A549 (cell line): ENCODE measurements at regions not wholly inside any gene's neighbourhood (a gene's known extent, or its start where the extent isn't known, plus 50 kb on each side); places are given as distances from the start of the nearest gene placed in this dataset.

Source experiments
- ATAC-seq, 2 experiments: fragments of 200-7000 bp in 1 of 2; fragments of >200 bp in 1 of 2; cut with Nextera tagmentation in 1 of 2; cut with Tn5 transposase in 1 of 2; 3 replicates each; pipeline versions ENCODE4 v1.8.0 to v1.9.1; 2018 to 2020; ENCODE audit warnings: mild to moderate bottlenecking in 1 of 2, moderate library complexity in 1 of 2
- CTCF ChIA-PET: fragments of 300-600 bp; sonication (Branson Sonifier 250); formaldehyde crosslinking; extraction: SDS; loops from one replicate; lab custom pipeline; 2021; ENCODE audit warnings: antibody characterized with exemption, inconsistent platforms; lab: Yijun Ruan, JAX
- POLR2A ChIA-PET: fragments of 350-600 bp; formaldehyde crosslinking; extraction: SDS; loops from one replicate; lab custom pipeline; 2021; ENCODE audit warnings: antibody characterized with exemption, inconsistent platforms; lab: Yijun Ruan, JAX
- DNase-seq, 2 experiments: peaks; one replicate each; pipeline versions ENCODE4 v3.0.0 to v3.0.0-alpha.2; 2011 to 2016; ENCODE audit warnings: low read depth in 1 of 2, low spot score in 1 of 2
- FAIRE-seq: peaks from 2 replicates; lab custom pipeline; 2011; peaks lifted over from hg19 to GRCh38; lab: Jason Lieb, UNC
- H3K27ac ChIP-seq, 2 experiments: fragments of >200 bp; sonication (Bioruptor Twin); formaldehyde crosslinking; 3 replicates each; pipeline ENCODE4 v1.5.1; 2016 to 2017
- H3K4me1 ChIP-seq: fragments of >200 bp; sonication (Bioruptor Twin); formaldehyde crosslinking; 3 replicates; pipeline ENCODE4 v1.6.1; 2016
- H3K4me2 ChIP-seq: fragments of >200 bp; sonication (Bioruptor Twin); formaldehyde crosslinking; 3 replicates; pipeline ENCODE4 v1.6.1; 2016
- H3K4me3 ChIP-seq: fragments of >200 bp; sonication (Bioruptor Twin); formaldehyde crosslinking; 3 replicates; pipeline ENCODE4 v1.5.1; 2016
- H3K9me3 ChIP-seq: fragments of >200 bp; sonication (Bioruptor Twin); formaldehyde crosslinking; 3 replicates; pipeline ENCODE4 v1.6.1; 2016
- BHLHE40 ChIP-seq: IDR thresholded peaks from 2 replicates; pipeline ENCODE4 v1.6.1; 2012; ENCODE audit warnings: low read depth, low read length, inconsistent platforms
- CBX2 ChIP-seq: fragments of 200-600 bp; sonication (generic); IDR thresholded peaks from 2 replicates; pipeline ENCODE4 v1.6.1; 2016; ENCODE audit warnings: low read depth, mild to moderate bottlenecking, borderline replicate concordance
- CHD4 ChIP-seq: fragments of 200-600 bp; sonication (generic); IDR thresholded peaks from 2 replicates; pipeline ENCODE4 v1.6.1; 2016; ENCODE audit warnings: antibody characterized with exemption, mild to moderate bottlenecking, borderline replicate concordance
- CTCF ChIP-seq: fragments of >200 bp; sonication (Bioruptor Twin); formaldehyde crosslinking; IDR thresholded peaks from 3 replicates; pipeline ENCODE4 v1.5.1; 2016
- EHMT2 ChIP-seq: fragments of 200-600 bp; sonication (generic); IDR thresholded peaks from 2 replicates; pipeline ENCODE4 v1.6.1; 2016; ENCODE audit warnings: antibody characterized with exemption, low read depth, mild to moderate bottlenecking, moderate library complexity
- FOSB ChIP-seq: fragments of 250-450 bp; sonication (Bioruptor Pico); IDR thresholded peaks from 2 replicates; pipeline ENCODE4 v1.5.0; 2020; ENCODE audit warnings: mild to moderate bottlenecking, moderate library complexity
- FOSL2 ChIP-seq, 2 experiments: fragments of 450-650 bp in 1 of 2; fragments of >200 bp in 1 of 2; sonication (Bioruptor Twin) in 1 of 2; formaldehyde crosslinking; IDR thresholded peaks; 2 replicates each; pipeline versions ENCODE4 v1.5.0 to v1.6.1; 2016 to 2020; ENCODE audit warnings: mild to moderate bottlenecking in 1 of 2, moderate library complexity in 1 of 2
- GATA3 ChIP-seq: IDR thresholded peaks from 2 replicates; pipeline ENCODE4 v1.6.1; 2012; ENCODE audit warnings: borderline replicate concordance
- HES2 ChIP-seq: fragments of >200 bp; sonication (Bioruptor Twin); formaldehyde crosslinking; IDR thresholded peaks from 2 replicates; pipeline ENCODE4 v1.6.1; 2016
- HEYL ChIP-seq: fragments of 250-450 bp; sonication (Bioruptor Pico); IDR thresholded peaks from 2 replicates; pipeline ENCODE4 v1.8.0; 2021; ENCODE audit warnings: mild to moderate bottlenecking, moderate library complexity
- HOXB5 ChIP-seq: fragments of 250-450 bp; sonication (Bioruptor Pico); IDR thresholded peaks from 2 replicates; pipeline ENCODE4 v1.5.0; 2020; ENCODE audit warnings: mild to moderate bottlenecking, moderate library complexity
- MAFK ChIP-seq: fragments of 450-650 bp; IDR thresholded peaks from 2 replicates; pipeline ENCODE4 v1.6.1; 2014; ENCODE audit not compliant: partially characterized antibody
- MYC ChIP-seq: IDR thresholded peaks from 2 replicates; pipeline ENCODE4 v1.6.1; 2012; ENCODE audit warnings: mild to moderate bottlenecking, inconsistent platforms, low read length, improper control_type of control experiment, borderline replicate concordance
- NPAS2 ChIP-seq: fragments of 250-450 bp; sonication (Bioruptor Pico); IDR thresholded peaks from 2 replicates; pipeline ENCODE4 v1.8.0; 2022; ENCODE audit warnings: mild to moderate bottlenecking, moderate library complexity, borderline replicate concordance
- NR3C1 ChIP-seq: fragments of >200 bp; sonication (Bioruptor Twin); formaldehyde crosslinking; IDR thresholded peaks from 3 replicates; pipeline ENCODE4 v1.6.1; 2017
- PBX3 ChIP-seq: IDR thresholded peaks from 2 replicates; pipeline ENCODE4 v1.6.1; 2012
- PHF8 ChIP-seq: fragments of 200-600 bp; sonication (generic); IDR thresholded peaks from 2 replicates; pipeline ENCODE4 v1.6.1; 2016; ENCODE audit warnings: low read depth, mild to moderate bottlenecking, antibody characterized with exemption, moderate library complexity, borderline replicate concordance
- RCOR1 ChIP-seq: fragments of 150-350 bp; IDR thresholded peaks from 2 replicates; pipeline ENCODE4 v1.6.1; 2014; ENCODE audit warnings: antibody characterized with exemption, low read length, low read depth
- REST ChIP-seq: fragments of 200-600 bp; sonication (generic); IDR thresholded peaks from 2 replicates; pipeline ENCODE4 v1.6.1; 2016; ENCODE audit warnings: antibody characterized with exemption, mild to moderate bottlenecking, moderate library complexity
- RFX5 ChIP-seq: fragments of 450-650 bp; IDR thresholded peaks from 2 replicates; pipeline ENCODE4 v1.7.1; 2014; ENCODE audit warnings: antibody characterized with exemption, mild to moderate bottlenecking, moderate library complexity
- RNF2 ChIP-seq: fragments of 200-600 bp; sonication (generic); IDR thresholded peaks from 2 replicates; pipeline ENCODE4 v1.6.1; 2016; ENCODE audit warnings: low read depth, mild to moderate bottlenecking, antibody characterized with exemption, moderate library complexity, borderline replicate concordance
- SMC3 ChIP-seq: fragments of >200 bp; sonication (Bioruptor Twin); formaldehyde crosslinking; IDR thresholded peaks from 3 replicates; pipeline ENCODE4 v1.6.1; 2018; ENCODE audit warnings: inconsistent platforms
- TFCP2L1 ChIP-seq: fragments of 250-450 bp; sonication (Bioruptor Pico); IDR thresholded peaks from 2 replicates; pipeline ENCODE4 v1.5.0; 2021; ENCODE audit warnings: mild to moderate bottlenecking
- USF2 ChIP-seq: fragments of 450-650 bp; IDR thresholded peaks from 2 replicates; pipeline ENCODE4 v1.6.1; 2014; ENCODE audit warnings: antibody characterized with exemption
- ZC3H11A ChIP-seq: fragments of 450-650 bp; IDR thresholded peaks from 2 replicates; pipeline ENCODE4 v1.6.1; 2014; ENCODE audit warnings: antibody characterized with exemption, mild to moderate bottlenecking
- ZSCAN20 ChIP-seq: fragments of 250-450 bp; sonication (Bioruptor Pico); IDR thresholded peaks from 2 replicates; pipeline ENCODE4 v1.8.0; 2022; ENCODE audit warnings: mild to moderate bottlenecking, moderate library complexity
- WGBS: methylation state at CpG from one replicate; pipeline ENCODE4 v1.1.6; 2017; ENCODE audit errors: missing lambda C conversion rate; 5-methylcytosine and 5-hydroxymethylcytosine counted together

- Histone ChIP-seq H3K27ac (no peak overlapping the region), H3K4me1 (no peaks in the 10 kb centered on the region), H3K4me3 (no peak overlapping the region), H3K9me3 (no peaks in the 10 kb centered on the region), H3K4me2 (no peak overlapping the region)
- no peak for ATAC-seq
- no peak for FAIRE-seq
- no peak for DNase-seq
- ChIA-PET POLR2A (no interaction called here), CTCF (no interaction called here)
- TF ChIP-seq SMC3 (no peak), ZSCAN20 (CRISPR knock-in tag) (no peak), RNF2 (no peak)
- 12% methylated on average over 2 of the region's 2 CpGs for WGBS
These were observed 1140.2 kb downstream of the CDH11 start for GRCh38 chr16:63981639-63982038.

GRCh38 chr16:63980763-63981162 is 1141.1 kb downstream of the CDH11 start:
- no peak for TF ChIP-seq HEYL (CRISPR knock-in tag)
- no peak for TF ChIP-seq NPAS2
- no peak for TF ChIP-seq MAFK
- no peak for TF ChIP-seq CHD4
- TF ChIP-seq EHMT2: no peak
- TF ChIP-seq TFCP2L1 (CRISPR knock-in tag): no peak
- TF ChIP-seq MYC: no peak
- no peak for TF ChIP-seq BHLHE40
- TF ChIP-seq NR3C1: no peak
- no peak for TF ChIP-seq FOSL2 (IDR thresholded peaks at IDR 0.05)
- TF ChIP-seq FOSL2 (CRISPR knock-in tag; IDR thresholded peaks at IDR 0.05): no peak
- no peak for TF ChIP-seq REST
- TF ChIP-seq GATA3: no peak
- TF ChIP-seq CBX2: no peak
- TF ChIP-seq FOSB (CRISPR knock-in tag): no peak
- TF ChIP-seq PHF8: no peak
- CTCF ChIA-PET: no interaction called here
- WGBS: 4% methylated on average over 3 of the region's 3 CpGs
- Histone ChIP-seq H3K4me2 (no peak overlapping the region), H3K4me1 (no peaks in the 10 kb centered on the region), H3K27ac (no peak overlapping the region), H3K9me3 (no peaks in the 10 kb centered on the region), H3K4me3 (no peak overlapping the region)
- ATAC-seq (no peak), FAIRE-seq (no peak), DNase-seq (no peak)
- POLR2A ChIA-PET: no interaction called here

- no peaks in the 10 kb centered on the region for H3K9me3 ChIP-seq
- CTCF ChIA-PET: no interaction called here
- no peak for ATAC-seq
These were observed 1143.6 kb downstream of the CDH11 start for GRCh38 chr16:63978240-63978639.

More at GRCh38 chr16:63978240-63978639, 1143.6 kb downstream of the CDH11 start:
- DNase-seq (no peak), FAIRE-seq (no peak)
- no peak overlapping the region for H3K4me2 ChIP-seq
- H3K4me1 ChIP-seq: no peaks in the 10 kb centered on the region
- H3K4me3 ChIP-seq: no peak overlapping the region
- POLR2A ChIA-PET: no interaction called here
- no peak for TF ChIP-seq NR3C1
- TF ChIP-seq HOXB5 (CRISPR knock-in tag): no peak
- no peak for TF ChIP-seq FOSB (CRISPR knock-in tag)
- TF ChIP-seq RCOR1: no peak
- TF ChIP-seq RFX5: no peak
- TF ChIP-seq CTCF: no peak
- TF ChIP-seq CHD4: no peak
- no peak for TF ChIP-seq PBX3
- no peak for TF ChIP-seq HES2
- no peak for TF ChIP-seq USF2
- TF ChIP-seq ZC3H11A: no peak
- TF ChIP-seq, all 56 proteins: peak for 0
- H3K27ac ChIP-seq: no peak overlapping the region
